GM12864 (cell line): ENCODE measurements at regions not wholly inside any gene's neighbourhood (a gene's known extent, or its start where the extent isn't known, plus 50 kb on each side); places are given as distances from the start of the nearest gene placed in this dataset.
"Not testable (repeated sequence)": the region's sequence is repeated elsewhere in the genome, so short reads cannot be mapped to it uniquely, and the experiment has no call there.

Experiments used
- DNase-seq: peaks from one replicate; pipeline ENCODE4 v3.0.0-alpha.2; 2011; ENCODE audit warnings: low read depth
- H3K4me3 ChIP-seq: 2 replicates; pipeline ENCODE4 v1.5.1; 2011; ENCODE audit warnings: mild to moderate bottlenecking, low read depth, low read length, control low read depth
- TF ChIP-seq, protein P1 (sequence below): IDR thresholded peaks from 2 replicates; pipeline ENCODE4 v1.5.1; 2011; ENCODE audit warnings: low read depth, mild to moderate bottlenecking, moderate library complexity, low read length, control low read depth, inconsistent platforms; ENCODE audit errors: missing control alignments

DNA sequence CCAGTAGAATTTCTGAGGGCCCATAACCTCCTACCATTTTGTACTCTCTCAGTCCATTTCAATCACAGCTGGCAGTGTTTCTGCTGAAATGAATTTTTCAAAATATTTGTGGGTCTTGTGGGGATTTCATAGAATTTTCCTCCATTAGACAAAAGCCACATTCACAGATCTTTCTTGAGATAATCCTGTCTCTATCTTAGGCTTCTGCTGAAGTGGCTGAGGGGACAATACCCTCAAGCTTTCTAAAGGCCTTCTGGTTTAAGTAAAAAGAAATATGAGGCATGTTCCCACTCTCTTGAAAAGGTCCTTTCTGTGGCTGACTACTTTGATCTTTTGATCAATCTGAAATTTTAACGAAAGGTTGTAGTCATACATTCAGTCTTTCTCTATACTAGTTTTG is 1930.0 kb upstream of the AGA start:
- no peak for DNase-seq
- TF ChIP-seq, protein P1, sequence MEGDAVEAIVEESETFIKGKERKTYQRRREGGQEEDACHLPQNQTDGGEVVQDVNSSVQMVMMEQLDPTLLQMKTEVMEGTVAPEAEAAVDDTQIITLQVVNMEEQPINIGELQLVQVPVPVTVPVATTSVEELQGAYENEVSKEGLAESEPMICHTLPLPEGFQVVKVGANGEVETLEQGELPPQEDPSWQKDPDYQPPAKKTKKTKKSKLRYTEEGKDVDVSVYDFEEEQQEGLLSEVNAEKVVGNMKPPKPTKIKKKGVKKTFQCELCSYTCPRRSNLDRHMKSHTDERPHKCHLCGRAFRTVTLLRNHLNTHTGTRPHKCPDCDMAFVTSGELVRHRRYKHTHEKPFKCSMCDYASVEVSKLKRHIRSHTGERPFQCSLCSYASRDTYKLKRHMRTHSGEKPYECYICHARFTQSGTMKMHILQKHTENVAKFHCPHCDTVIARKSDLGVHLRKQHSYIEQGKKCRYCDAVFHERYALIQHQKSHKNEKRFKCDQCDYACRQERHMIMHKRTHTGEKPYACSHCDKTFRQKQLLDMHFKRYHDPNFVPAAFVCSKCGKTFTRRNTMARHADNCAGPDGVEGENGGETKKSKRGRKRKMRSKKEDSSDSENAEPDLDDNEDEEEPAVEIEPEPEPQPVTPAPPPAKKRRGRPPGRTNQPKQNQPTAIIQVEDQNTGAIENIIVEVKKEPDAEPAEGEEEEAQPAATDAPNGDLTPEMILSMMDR, result no peak
- H3K4me3 ChIP-seq, result no peak overlapping the region

DNA sequence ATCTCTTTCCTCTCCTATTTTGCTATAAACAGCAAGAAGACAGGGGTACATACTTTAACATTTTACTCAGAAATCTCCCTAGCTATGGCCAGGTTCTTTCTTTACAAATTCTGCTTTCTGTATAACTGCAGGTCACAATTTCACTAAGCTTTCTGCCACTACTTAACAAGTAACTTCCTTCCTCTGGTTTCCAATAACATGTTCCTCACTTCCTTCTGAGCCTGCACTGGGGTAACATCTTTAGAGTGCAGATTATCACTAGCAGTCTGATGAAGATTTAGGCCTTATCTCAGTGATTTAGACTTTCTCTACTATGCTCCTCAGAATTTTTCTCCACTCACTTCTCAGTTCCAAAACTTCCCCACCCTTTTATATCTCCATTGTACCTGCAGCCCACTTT is 1930.5 kb upstream of the AGA start:
- no peak for DNase-seq

DNA sequence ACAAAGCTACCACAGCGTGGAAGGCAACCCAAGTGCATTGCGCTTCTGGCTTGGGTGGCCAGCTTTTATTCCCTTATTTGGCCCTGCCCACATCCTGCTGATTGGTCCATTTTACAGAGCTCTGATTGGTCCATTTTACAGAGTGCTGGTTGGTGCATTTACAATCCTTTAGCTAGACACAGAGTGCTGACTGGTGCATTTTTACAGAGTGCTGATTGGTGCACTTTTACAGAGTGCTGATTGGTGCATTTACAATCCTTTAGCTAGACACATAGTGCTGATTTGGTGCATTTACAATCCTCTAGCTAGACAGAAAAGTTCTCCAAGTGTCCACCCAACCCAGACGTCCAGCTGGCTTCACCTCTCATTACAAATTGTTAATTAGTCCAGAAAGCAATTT is 1936.6 kb upstream of the AGA start:
- H3K4me3 ChIP-seq, DNase-seq: not testable (repeated sequence)

More for the DNA sequence above, 1930.5 kb upstream of the AGA start:
- H3K4me3 ChIP-seq, result no peak overlapping the region
- TF ChIP-seq, protein P1, result no peak

DNA sequence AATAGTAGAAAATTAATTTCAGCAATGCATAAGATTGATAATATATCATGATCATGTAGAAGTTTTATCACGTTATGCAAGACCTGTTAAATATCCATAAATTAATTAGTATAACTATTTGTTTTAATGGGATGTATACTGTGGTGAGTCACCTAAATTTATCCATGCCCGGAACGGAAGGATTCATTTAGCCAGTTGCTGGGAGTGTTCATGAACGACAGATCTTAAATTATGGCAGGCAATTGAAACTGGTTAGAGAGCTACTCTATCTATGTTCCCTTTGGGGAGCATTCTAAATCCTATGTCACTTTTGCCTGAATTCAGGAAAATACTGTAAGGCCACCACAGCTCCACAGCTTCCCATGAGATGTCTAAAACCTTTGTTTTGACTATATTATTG is 1950.5 kb upstream of the AGA start:
- DNase-seq, result no peak
- TF ChIP-seq, protein P1, result no peak
- no peak overlapping the region for H3K4me3 ChIP-seq

DNA sequence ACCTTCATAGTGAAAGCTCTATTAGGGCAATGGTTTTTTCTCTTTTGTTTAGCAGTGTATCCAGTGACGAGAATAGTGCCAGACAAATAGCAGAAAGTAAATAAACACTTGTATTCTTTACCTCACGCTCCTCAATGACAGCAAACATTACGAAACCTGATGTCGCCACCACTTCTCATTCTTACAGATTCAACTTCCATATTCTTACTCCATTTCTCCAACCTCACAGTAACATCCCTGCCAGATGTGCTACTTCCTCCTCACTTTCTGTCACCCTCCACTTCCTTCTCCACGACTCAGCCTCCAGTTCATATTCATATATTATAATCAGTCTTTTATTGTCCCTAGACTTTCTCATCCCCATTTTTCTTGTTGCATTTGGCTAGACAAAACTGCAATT is 1956.2 kb upstream of the AGA start:
- DNase-seq, result no peak
- TF ChIP-seq, protein P1, result no peak
- no peak overlapping the region for H3K4me3 ChIP-seq

DNA sequence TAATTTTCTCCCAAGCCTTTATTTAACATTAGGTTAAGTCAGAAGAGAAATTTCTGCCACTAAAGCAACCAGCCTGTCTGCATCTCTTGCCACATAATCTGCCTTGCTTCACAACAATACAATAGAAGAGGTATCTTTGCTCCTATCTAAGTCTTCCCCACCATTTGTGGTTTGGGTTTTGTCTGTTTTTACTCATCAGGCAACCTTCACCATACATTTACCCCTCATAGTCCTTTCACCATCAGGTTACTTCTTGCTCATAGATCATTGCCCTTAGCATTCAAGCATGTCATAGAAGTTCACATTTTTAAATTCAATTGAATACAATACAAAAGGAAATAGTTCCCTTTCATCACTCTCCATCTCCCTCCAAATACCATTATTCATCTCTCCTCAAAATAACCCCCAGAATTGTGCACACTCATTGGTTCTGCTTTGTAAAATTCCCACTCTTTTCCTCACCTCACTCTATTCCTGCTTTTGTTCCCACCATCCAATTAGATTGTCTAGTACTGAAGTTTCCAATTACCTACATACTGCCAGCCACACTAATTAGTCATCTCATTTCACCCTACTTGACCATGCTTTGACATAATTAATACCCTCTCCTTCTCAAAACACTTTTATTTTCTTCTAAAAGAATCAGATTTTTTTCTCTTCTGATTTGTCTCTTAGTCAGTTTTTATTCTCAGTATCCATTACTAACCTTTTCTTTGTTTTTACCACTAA is 1957.0 kb upstream of the AGA start:
- no peak for DNase-seq
- H3K4me3 ChIP-seq, result no peak overlapping the region
- TF ChIP-seq, protein P1, result no peak

DNA sequence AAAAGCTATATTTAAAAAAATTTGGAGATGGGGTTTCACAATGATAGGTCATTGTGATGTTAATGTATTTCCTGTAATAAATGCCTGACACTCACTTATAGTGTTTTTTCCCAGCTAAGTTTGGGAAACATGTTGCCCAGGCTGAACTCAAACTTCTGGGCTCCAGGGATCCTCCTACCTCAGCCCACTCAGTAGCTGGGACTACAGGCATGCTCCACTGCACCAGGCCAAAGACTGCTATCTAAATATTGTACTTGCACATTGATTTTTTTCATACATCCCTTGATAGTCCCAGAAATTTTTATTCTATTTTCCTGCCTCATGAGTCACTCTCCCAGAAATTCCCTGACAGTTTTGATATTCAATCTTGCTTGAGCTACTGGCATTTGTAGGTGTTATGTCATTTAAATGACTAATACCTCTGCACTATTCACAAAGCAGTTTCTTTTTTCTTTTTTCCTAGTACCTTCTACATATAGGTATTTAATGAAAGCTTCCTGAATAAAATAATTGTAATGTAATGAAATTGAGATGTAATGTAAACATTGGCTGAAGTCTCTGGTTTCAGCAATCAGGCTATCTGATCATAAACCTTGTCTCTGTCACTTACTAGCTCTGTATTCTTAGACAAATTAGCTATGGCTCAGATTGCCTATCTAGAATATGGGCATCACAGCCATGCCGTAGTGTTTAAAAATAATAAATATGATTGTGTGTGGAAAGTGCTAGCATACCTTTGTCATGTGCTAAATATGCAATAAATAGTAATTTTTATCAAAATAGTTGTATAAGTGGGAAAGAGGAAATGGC is 1973.0 kb upstream of the AGA start:
- DNase-seq, result no peak
- no peak overlapping the region for H3K4me3 ChIP-seq
- TF ChIP-seq, protein P1, result no peak
